GM18951 (cell line): ENCODE measurements at regions not wholly inside any gene's neighbourhood (a gene's known extent, or its start where the extent isn't known, plus 50 kb on each side); places are given as distances from the start of the nearest gene placed in this dataset.

Source experiments
- POLR2A ChIP-seq: IDR thresholded peaks from 4 replicates; pipeline ENCODE4 v1.6.1; 2011; ENCODE audit warnings: mild to moderate bottlenecking; ENCODE audit not compliant: insufficient read length, insufficient read depth; ENCODE audit errors: extremely low read depth
- in situ Hi-C: fragments of 300-500 bp; cut with MboI; formaldehyde crosslinking; loops from one replicate; pipeline ENCODE4 v1.12.0; 2022; ENCODE audit warnings: low sequenced_read_pairs, mixed read lengths, inconsistent platforms; ENCODE audit not compliant: unreplicated experiment

GRCh38 chr2:155665704-155666103, 666.8 kb downstream of the NR4A2 start:
- in situ Hi-C loops: no loop called here
- no peak for TF ChIP-seq POLR2A

- TF ChIP-seq POLR2A: no peak
- in situ Hi-C loops: no loop called here
Measured at GRCh38 chr2:155663265-155663664, 669.3 kb downstream of the NR4A2 start.

GRCh38 chr2:155662224-155662623, 670.3 kb downstream of the NR4A2 start:
- no peak for TF ChIP-seq POLR2A
- in situ Hi-C loops: no loop called here

- in situ Hi-C loops: no loop called here
- TF ChIP-seq POLR2A: no peak
Measured at GRCh38 chr2:155653176-155653575, 679.3 kb downstream of the NR4A2 start.

- TF ChIP-seq POLR2A: no peak
- in situ Hi-C loops: no loop called here
Measured at GRCh38 chr2:155651851-155652250, 680.7 kb downstream of the NR4A2 start.

GRCh38 chr2:155645791-155646190, 686.7 kb downstream of the NR4A2 start:
- in situ Hi-C loops: no loop called here
- TF ChIP-seq POLR2A: no peak

- no peak for TF ChIP-seq POLR2A
- in situ Hi-C loops: no loop called here
Measured at GRCh38 chr2:155643056-155643775, 689.3 kb downstream of the NR4A2 start.

- TF ChIP-seq POLR2A: no peak
- in situ Hi-C loops: no loop called here
Measured at GRCh38 chr2:155633887-155634570, 698.5 kb downstream of the NR4A2 start.

- TF ChIP-seq POLR2A: no peak
- in situ Hi-C loops: no loop called here
Measured at GRCh38 chr2:155633060-155633839, 699.3 kb downstream of the NR4A2 start.

- in situ Hi-C loops: no loop called here
- no peak for TF ChIP-seq POLR2A
Measured at GRCh38 chr2:155630760-155631159, 701.8 kb downstream of the NR4A2 start.

GRCh38 chr2:155622443-155622842, 710.1 kb downstream of the NR4A2 start:
- in situ Hi-C loops: no loop called here
- TF ChIP-seq POLR2A: no peak

GRCh38 chr2:155600914-155601760, 731.4 kb downstream of the NR4A2 start:
- TF ChIP-seq POLR2A: no peak
- in situ Hi-C loops: no loop called here

- TF ChIP-seq POLR2A: no peak
Measured at GRCh38 chr2:155600296-155600695, 732.2 kb downstream of the NR4A2 start.

More at GRCh38 chr2:155600296-155600695, 732.2 kb downstream of the NR4A2 start:
- in situ Hi-C loops: no loop called here
